Smooth muscle cell of the brain vasculature (primary cell): ENCODE measurements at regions not wholly inside any gene's neighbourhood (a gene's known extent, or its start where the extent isn't known, plus 50 kb on each side); places are given as distances from the start of the nearest gene placed in this dataset.

Experiments used
- DNase-seq: peaks from one replicate; pipeline ENCODE4 v3.0.0-alpha.2; 2012; ENCODE audit warnings: low read depth, low spot score

- DNase-seq: no peak
These were observed 177.6 kb downstream of the HHIPL2 start for GRCh38 chr1:222370081-222370912.

DNA sequence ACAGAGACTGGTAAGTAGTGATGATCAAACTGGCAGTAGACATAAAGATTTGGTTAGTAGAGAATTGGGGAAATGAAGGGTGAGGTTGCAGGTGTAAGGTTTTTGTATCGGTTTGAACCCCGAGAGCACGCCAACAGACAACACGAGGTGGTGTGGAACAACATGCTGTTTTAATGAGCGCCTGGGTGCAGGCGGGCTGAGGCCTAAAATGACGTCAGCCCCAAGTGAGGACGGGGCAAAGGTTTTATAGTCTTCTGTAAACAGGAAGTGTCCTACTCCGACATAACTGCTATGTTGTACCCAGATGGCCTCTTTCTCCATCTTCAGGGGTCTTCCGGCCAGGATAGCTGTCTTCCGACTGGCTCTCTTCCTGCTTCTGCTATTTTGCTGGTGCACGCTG, 178.8 kb downstream of the HHIPL2 start:
- DNase-seq: no peak

- no peak for DNase-seq
These were observed 189.8 kb downstream of the HHIPL2 start for GRCh38 chr1:222358100-222358499.

DNA sequence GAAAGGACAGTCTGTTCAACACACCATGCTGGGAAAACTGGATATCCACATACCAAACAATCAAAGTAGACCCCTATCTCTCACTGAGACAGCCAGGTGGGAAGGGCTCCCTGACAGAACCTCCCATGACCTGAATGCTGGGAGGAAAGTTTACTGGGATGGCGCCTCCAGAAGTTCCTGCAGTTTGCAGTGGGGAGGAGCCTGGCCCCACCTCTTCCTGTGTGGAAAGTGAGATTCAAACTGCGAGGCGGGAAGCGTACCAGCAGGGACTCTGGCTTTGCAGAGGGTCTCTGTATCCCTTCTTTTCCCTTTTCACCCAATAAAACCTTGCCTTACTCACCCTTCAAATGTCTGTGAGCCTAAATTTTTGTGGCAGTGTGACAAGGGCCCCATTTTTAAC, 190.7 kb downstream of the HHIPL2 start:
- DNase-seq: no peak

DNA sequence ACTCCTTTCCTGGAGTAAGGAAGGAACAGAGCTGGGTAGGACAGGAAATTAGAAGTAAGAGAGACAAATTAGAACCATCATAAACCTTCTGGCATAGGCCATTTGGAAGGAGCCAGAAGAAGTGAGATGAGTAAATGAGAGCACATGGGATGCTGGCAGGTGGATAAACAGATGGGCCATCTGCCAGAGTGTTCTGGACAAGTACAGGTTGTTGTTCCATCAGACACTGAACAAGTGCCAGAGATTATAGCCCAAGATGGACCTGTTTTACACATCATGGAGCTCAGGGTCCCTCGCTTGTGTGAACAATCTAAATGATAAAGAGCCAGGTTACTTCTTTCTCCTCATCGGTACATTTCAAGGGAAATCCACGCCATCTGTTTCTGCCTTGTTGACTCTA, 200.3 kb downstream of the HHIPL2 start:
- DNase-seq: no peak

- no peak for DNase-seq
These were observed 200.9 kb downstream of the HHIPL2 start for GRCh38 chr1:222346955-222347354.

- no peak for DNase-seq
These were observed 208.4 kb downstream of the HHIPL2 start for GRCh38 chr1:222339376-222339947.

- no peak for DNase-seq
These were observed 212.3 kb downstream of the HHIPL2 start for GRCh38 chr1:222335586-222335985.

DNA sequence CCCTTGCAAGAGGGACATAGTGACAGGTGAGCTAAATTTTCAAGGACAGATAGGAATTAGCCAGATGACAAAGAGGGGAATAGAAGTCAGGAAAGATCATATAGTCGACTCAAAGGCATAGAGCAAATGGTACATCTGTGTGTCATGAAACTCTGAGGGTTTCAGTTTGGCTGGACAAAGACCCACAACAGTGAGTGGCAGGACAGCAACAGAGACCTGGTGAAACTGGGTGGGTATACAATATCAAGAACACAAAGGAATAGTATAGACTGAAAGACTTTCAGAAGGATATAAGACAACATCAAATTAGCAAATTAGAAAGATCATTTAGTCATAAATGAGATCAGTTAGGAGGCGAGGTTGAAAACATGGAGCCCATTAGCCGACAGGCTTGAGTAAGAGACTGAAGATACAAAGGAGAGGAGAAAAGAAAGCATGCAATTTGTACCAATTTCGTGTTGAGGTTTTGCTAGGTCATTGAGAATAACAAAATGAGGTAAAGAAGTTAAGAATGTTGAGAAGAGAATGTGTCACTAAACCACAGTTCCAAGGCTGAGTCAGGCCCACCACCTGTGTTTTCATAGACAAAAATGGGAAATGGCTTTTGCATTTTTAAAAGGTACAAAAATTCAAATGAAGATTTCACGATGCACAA, 213.8 kb downstream of the HHIPL2 start:
- DNase-seq: no peak

- DNase-seq: no peak
These were observed 216.1 kb downstream of the HHIPL2 start for GRCh38 chr1:222331765-222332164.

GRCh38 chr1:222331340-222331739, 216.6 kb downstream of the HHIPL2 start:
- DNase-seq: no peak

DNA sequence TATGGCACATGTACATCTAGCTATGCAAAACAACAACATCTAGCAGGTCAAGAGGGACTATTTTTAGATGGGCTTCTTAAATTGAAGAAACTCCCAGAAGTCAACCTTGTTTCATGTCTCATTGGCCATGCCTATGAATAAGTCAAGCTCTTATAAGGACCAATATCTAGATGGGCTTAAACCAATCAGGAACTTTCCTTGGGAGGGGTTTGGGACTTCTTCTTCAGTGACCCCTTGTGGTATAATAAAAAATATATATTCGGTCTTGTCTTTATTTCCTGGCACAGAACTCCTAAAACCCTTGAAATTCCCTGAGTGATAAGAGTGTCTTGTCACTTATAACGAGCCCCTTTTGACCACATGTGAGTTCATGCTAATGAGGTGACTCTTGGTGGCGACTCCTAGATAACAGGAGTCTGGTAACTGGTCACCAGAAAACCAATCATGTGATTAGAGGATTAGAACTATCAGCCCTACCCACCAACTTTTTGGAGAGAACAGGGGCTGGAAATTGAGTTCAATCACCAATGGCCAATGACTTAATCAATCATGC, 218.3 kb downstream of the HHIPL2 start:
- no peak for DNase-seq

DNA sequence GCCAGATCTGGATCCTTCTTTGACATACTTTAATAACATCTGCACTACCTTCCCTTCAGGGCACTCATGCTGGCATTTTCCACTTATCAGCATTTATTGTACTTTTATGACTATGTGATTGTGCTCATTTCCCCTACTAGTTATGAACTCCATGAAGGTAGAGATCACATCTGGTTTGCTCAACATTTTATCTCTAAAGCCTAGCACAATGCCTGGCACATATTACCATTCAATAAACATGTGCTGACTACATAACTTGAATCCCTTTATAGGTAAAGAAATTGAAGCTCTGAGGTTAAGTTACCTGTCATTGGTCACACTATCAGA, 221.2 kb downstream of the HHIPL2 start:
- no peak for DNase-seq

GRCh38 chr1:222326006-222326709, 221.7 kb downstream of the HHIPL2 start:
- no peak for DNase-seq

- DNase-seq: no peak
These were observed 222.4 kb downstream of the HHIPL2 start for GRCh38 chr1:222325506-222325905.

- DNase-seq: no peak
These were observed 233.1 kb downstream of the HHIPL2 start for GRCh38 chr1:222314839-222315238.

- DNase-seq: no peak
These were observed 237.1 kb downstream of the HHIPL2 start for GRCh38 chr1:222310836-222311235.

- DNase-seq: no peak
These were observed 240.3 kb downstream of the HHIPL2 start for GRCh38 chr1:222307621-222308020.

- no peak for DNase-seq
These were observed 241.4 kb downstream of the HHIPL2 start for GRCh38 chr1:222306512-222306911.

DNA sequence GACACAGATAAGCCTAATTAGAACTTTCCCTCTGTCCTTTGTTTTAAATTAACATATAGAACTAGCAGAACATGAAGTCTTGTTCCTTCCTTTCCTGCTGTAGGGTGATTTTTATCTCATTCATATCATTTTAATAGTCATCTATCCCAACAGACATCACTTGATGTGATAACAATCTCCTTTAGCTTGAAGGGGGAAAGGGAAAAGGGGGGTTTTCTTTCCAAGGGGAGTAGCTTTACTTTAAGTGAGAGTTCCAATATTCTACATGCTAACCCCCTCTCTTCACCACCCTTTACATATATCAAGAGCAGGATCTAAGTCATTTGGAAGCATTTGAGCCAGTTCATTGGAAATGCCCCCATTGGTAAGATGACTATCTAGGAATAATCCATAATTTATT, 241.9 kb downstream of the HHIPL2 start:
- DNase-seq: no peak

DNA sequence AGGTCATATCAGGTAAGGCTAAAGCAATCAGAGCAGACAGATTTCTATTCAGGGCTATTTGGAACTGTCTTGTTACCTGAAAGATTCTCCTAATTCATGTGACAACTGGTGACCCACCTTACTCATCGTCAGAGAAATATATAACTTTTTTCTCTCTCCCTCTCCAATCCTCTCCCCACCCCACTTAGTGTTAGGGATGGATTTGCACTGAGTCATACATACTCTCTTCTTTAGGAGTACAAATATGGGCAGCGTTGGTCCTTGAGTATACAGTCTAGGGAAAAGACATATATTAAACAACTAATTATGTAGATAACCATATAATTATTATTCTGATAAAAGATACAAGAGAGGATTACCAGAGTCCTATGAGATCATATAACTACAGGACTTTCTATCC, 246.3 kb downstream of the HHIPL2 start:
- no peak for DNase-seq

GRCh38 chr1:222299524-222299923, 248.4 kb downstream of the HHIPL2 start:
- DNase-seq: no peak
